GM12878 (cell line): ENCODE measurements at regions not wholly inside any gene's neighbourhood (a gene's known extent, or its start where the extent isn't known, plus 50 kb on each side); places are given as distances from the start of the nearest gene placed in this dataset.

ENCODE experiments used
- ATAC-seq: fragments of 200-7000 bp; cut with Tn5 transposase; 3 replicates; pipeline ENCODE4 v1.9.1; 2020; ENCODE audit warnings: mild to moderate bottlenecking, moderate library complexity
- BruUV-seq: library from RNA; stranded (reverse); fragments of 400-500 nt; replicated peaks from 2 replicates; lab custom pipeline; 2021; lab: Mats Ljungman, UMichigan
- CTCF ChIA-PET: fragments of 300-600 bp; sonication (Branson Sonifier 250); formaldehyde crosslinking; extraction: SDS; loops from one replicate; lab custom pipeline; 2021; ENCODE audit warnings: inconsistent platforms; lab: Yijun Ruan, JAX
- POLR2A ChIA-PET: fragments of 350-600 bp; formaldehyde crosslinking; extraction: SDS; loops from one replicate; lab custom pipeline; 2021; ENCODE audit warnings: inconsistent platforms; lab: Charles Lee
- RAD21 ChIA-PET: fragments of 300-600 bp; sonication (Branson Sonifier 250); formaldehyde crosslinking; loops from one replicate; lab custom pipeline; 2023; ENCODE audit warnings: antibody characterized with exemption; ENCODE audit not compliant: unreplicated experiment; lab: Charles Lee
- SMC1A ChIA-PET: fragments of 300-600 bp; sonication (Branson Sonifier 250); formaldehyde crosslinking; loops from one replicate; lab custom pipeline; 2023; ENCODE audit not compliant: unreplicated experiment, uncharacterized antibody; lab: Charles Lee
- DNase-seq: peaks from one replicate; pipeline ENCODE4 v3.0.0-alpha.2; 2011; ENCODE audit warnings: low read depth, low spot score
- FAIRE-seq: peaks from 3 replicates; lab custom pipeline; 2011; peaks lifted over from hg19 to GRCh38; lab: Jason Lieb, UNC
- H2AFZ ChIP-seq: 2 replicates; pipeline ENCODE4 v1.6.0; 2011; ENCODE audit warnings: low read depth, low read length, control low read depth; ENCODE audit not compliant: control insufficient read depth
- H3K27ac ChIP-seq: 2 replicates; pipeline ENCODE4 v1.5.1; 2011; ENCODE audit warnings: control low read depth; ENCODE audit not compliant: control insufficient read depth, insufficient read depth
- H3K27me3 ChIP-seq, 2 experiments: replicated peaks in 1 of 2; 2 replicates each; pipeline versions ENCODE4 v1.6.0 to v1.6.1; 2011; ENCODE audit warnings: low read length in 1 of 2; ENCODE audit not compliant: control insufficient read depth in 2 of 2, insufficient read depth in 2 of 2
- H3K36me3 ChIP-seq, 2 experiments: 2 replicates each; pipeline ENCODE4 v1.5.1; 2011; ENCODE audit warnings: low read length in 1 of 2; ENCODE audit not compliant: control insufficient read depth in 2 of 2, insufficient read depth in 2 of 2
- H3K4me1 ChIP-seq: 2 replicates; pipeline ENCODE4 v1.6.1; 2011; ENCODE audit warnings: mild to moderate bottlenecking, low read length, moderate library complexity, mixed read lengths; ENCODE audit not compliant: control insufficient read depth, insufficient read depth
- H3K4me2 ChIP-seq: 2 replicates; pipeline ENCODE4 v1.6.0; 2011; ENCODE audit warnings: control low read depth; ENCODE audit not compliant: control insufficient read depth, insufficient read depth
- H3K4me3 ChIP-seq: fragments of 200-600 bp; sonication (generic); 2 replicates; pipeline ENCODE4 v1.5.1; 2016
- H3K79me2 ChIP-seq: 2 replicates; pipeline ENCODE4 v1.6.0; 2011; ENCODE audit warnings: low read length; ENCODE audit not compliant: control insufficient read depth, insufficient read depth
- H3K9ac ChIP-seq: 2 replicates; pipeline ENCODE4 v1.8.0; 2011; ENCODE audit warnings: low read length, control low read depth, mixed read lengths; ENCODE audit not compliant: control insufficient read depth, insufficient read depth
- H3K9me3 ChIP-seq: replicated peaks from 3 replicates; pipeline ENCODE4 v1.5.1; 2011; ENCODE audit warnings: mild to moderate bottlenecking, low read length; ENCODE audit not compliant: control insufficient read depth, insufficient read depth
- H4K20me1 ChIP-seq: 2 replicates; pipeline ENCODE4 v1.6.0; 2011; ENCODE audit not compliant: control insufficient read depth, insufficient read depth
- CBX5 ChIP-seq: sonication (generic); IDR thresholded peaks from 2 replicates; pipeline ENCODE4 v1.6.1; 2016; ENCODE audit warnings: low read depth, moderate library complexity, mild to moderate bottlenecking, inconsistent platforms
- FOS ChIP-seq: IDR thresholded peaks from 3 replicates; pipeline ENCODE4 v1.6.1; 2011; ENCODE audit warnings: borderline replicate concordance; ENCODE audit not compliant: insufficient read length; ENCODE audit errors: extremely low read depth
- GABPA ChIP-seq: IDR thresholded peaks from 2 replicates; pipeline ENCODE4 v1.6.1; 2014; ENCODE audit warnings: antibody characterized with exemption, low read depth, mild to moderate bottlenecking, inconsistent platforms
- MTA3 ChIP-seq: IDR thresholded peaks from 2 replicates; pipeline ENCODE4 v1.6.1; 2012; ENCODE audit warnings: low read length, inconsistent platforms, borderline replicate concordance
- NBN ChIP-seq: fragments of 450-650 bp; IDR thresholded peaks from 2 replicates; pipeline ENCODE4 v1.6.1; 2016
- PKNOX1 ChIP-seq: fragments of 450-650 bp; IDR thresholded peaks from 2 replicates; pipeline ENCODE4 v1.6.1; 2016; ENCODE audit warnings: mild to moderate bottlenecking
- SIX5 ChIP-seq: IDR thresholded peaks from 2 replicates; pipeline ENCODE4 v1.6.1; 2011; ENCODE audit warnings: mild to moderate bottlenecking, low read depth, low read length, moderate library complexity; ENCODE audit not compliant: severe bottlenecking
- SRF ChIP-seq, 2 experiments: IDR thresholded peaks; 2 replicates each; pipeline ENCODE4 v1.6.1; 2011; ENCODE audit warnings: low read depth in 2 of 2, low read length in 2 of 2, mild to moderate bottlenecking in 1 of 2, moderate library complexity in 1 of 2
- TCF3 ChIP-seq: IDR thresholded peaks from 2 replicates; pipeline ENCODE4 v1.6.1; 2012; ENCODE audit warnings: low read depth, mild to moderate bottlenecking, low read length, borderline replicate concordance; ENCODE audit not compliant: insufficient read depth
- ZSCAN29 ChIP-seq: fragments of 450-650 bp; IDR thresholded peaks from 2 replicates; pipeline ENCODE4 v1.6.1; 2017; ENCODE audit warnings: mild to moderate bottlenecking, moderate library complexity
- WGBS: methylation state at CpG from one replicate; pipeline ENCODE4 v1.1.6; 2016; ENCODE audit warnings: low lambda C conversion rate; ENCODE audit not compliant: insufficient replicate concordance, insufficient coverage; ENCODE audit errors: missing lambda C conversion rate; 5-methylcytosine and 5-hydroxymethylcytosine counted together
- in situ Hi-C: fragments of 300-500 bp; cut with MboI; formaldehyde crosslinking; loops from 9 replicates; pipeline ENCODE4 v1.14.3; 2018; ENCODE audit warnings: mixed read lengths
- intact Hi-C: fragments of 100-400 bp; cut with micrococcal nuclease; formaldehyde crosslinking; loops from one replicate; pipeline ENCODE4 v1.14.2; 2022; ENCODE audit not compliant: unreplicated experiment

GRCh38 chr13:90171649-90172048 is 1175.8 kb upstream of the MIR17HG start:
- Histone ChIP-seq H3K27me3 (no peaks in the 10 kb centered on the region), H3K4me1 (no peaks in the 10 kb centered on the region), H4K20me1 (no peaks in the 10 kb centered on the region), H3K4me2 (no peak overlapping the region), H3K27ac (no peak overlapping the region), H3K4me3 (no peak overlapping the region), H2AFZ (no peak overlapping the region), H3K9me3 (no peaks in the 10 kb centered on the region), H3K79me2 (no peaks in the 10 kb centered on the region), H3K36me3 (no peaks in the 10 kb centered on the region), H3K9ac (no peak overlapping the region)
- FAIRE-seq: no peak
- ChIA-PET RAD21 (no interaction called here), CTCF (no interaction called here), POLR2A (no interaction called here), SMC1A (no interaction called here)
- DNase-seq: no peak
- TF ChIP-seq CBX5 (no peak), PKNOX1 (no peak), FOS (no peak), GABPA (no peak), NBN (no peak), SIX5 (no peak), TCF3 (no peak), MTA3 (no peak), ZSCAN29 (no peak), SRF (IDR thresholded peaks at IDR 0.05; ENCODE audit: low read depth in 2 of 2, low read length in 2 of 2) (no peak)
- BruUV-seq: no TSS peak
- in situ Hi-C loops (no loop called here), intact Hi-C loops (no loop called here)
- WGBS: 5% methylated on average over 1 of the region's 1 CpG
- no peak for ATAC-seq
